ENCODE measurements at regions not wholly inside any gene's neighbourhood (a gene's known extent, or its start where the extent isn't known, plus 50 kb on each side); places are given as distances from the start of the nearest gene placed in this dataset.

DNA sequence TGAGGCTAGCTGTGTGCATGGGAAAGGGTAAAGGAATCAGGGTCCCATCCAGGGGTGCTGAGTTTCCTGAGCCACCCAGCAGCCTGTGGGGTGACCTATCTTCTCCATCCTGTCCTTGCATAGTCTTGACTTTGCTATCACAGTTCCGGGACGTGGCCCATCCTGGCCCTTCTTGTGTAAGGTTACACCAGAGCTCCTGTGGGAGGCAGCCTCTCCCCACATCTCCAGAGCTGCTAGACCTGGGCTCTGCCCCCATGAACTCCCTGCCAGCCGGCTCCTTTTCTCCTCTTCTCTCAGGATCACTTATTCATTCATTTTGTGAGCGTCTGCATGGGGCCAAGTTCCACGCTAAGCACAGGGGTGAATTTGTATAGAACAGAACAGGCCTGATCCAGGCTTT lies 238.9 kb downstream of the TSHZ3 start:
- TF ChIP-seq EP300 (IDR thresholded peaks at IDR 0.05) (no peak), POLR2A (IDR thresholded peaks at IDR 0.05) (no peak)
- TF ChIP-seq, protein P1, sequence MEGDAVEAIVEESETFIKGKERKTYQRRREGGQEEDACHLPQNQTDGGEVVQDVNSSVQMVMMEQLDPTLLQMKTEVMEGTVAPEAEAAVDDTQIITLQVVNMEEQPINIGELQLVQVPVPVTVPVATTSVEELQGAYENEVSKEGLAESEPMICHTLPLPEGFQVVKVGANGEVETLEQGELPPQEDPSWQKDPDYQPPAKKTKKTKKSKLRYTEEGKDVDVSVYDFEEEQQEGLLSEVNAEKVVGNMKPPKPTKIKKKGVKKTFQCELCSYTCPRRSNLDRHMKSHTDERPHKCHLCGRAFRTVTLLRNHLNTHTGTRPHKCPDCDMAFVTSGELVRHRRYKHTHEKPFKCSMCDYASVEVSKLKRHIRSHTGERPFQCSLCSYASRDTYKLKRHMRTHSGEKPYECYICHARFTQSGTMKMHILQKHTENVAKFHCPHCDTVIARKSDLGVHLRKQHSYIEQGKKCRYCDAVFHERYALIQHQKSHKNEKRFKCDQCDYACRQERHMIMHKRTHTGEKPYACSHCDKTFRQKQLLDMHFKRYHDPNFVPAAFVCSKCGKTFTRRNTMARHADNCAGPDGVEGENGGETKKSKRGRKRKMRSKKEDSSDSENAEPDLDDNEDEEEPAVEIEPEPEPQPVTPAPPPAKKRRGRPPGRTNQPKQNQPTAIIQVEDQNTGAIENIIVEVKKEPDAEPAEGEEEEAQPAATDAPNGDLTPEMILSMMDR (IDR thresholded peaks at IDR 0.05), result no peak
- no peak for DNase-seq (ENCODE audit: low spot score in 2 of 2)
- 59 to 62% methylated on average over 5 of the region's 5 CpGs for WGBS, 2 donors
- H3K4me1 ChIP-seq, result no peaks in the 10 kb centered on the region
- H3K4me3 ChIP-seq, result no peak overlapping the region
- H3K27ac ChIP-seq, result no peak overlapping the region
- H3K36me3 ChIP-seq, result no peaks in the 10 kb centered on the region
- no peaks in the 10 kb centered on the region for H3K9me3 ChIP-seq
- H3K27me3 ChIP-seq, result no peaks in the 10 kb centered on the region

DNA sequence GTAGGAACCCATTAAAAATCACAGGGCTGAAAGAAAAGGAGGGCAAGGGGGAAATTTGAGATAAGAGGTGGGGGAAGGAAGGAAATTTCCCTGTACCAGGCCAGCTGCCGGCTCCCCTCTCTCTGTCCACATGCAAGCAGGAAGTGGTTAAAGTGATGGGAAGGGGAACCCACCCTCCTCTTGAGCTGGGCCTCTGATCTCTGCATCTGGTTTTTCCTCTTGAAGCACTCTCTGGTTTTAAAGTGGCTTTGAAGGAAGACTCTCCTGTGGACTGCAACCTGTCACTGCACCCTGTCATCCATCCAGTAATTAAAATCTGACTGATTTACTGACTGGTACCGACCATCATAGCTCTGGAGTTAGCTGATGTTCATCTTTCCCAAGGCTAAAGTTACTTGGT lies 239.6 kb downstream of the TSHZ3 start:
- H3K27me3 ChIP-seq, result no peaks in the 10 kb centered on the region
- H3K27ac ChIP-seq, result no peak overlapping the region
- no peak overlapping the region for H3K4me3 ChIP-seq
- DNase-seq (ENCODE audit: low spot score in 2 of 2), result no peak
- 38 to 51% methylated on average over 2 of the region's 2 CpGs for WGBS, 2 donors
- no peaks in the 10 kb centered on the region for H3K4me1 ChIP-seq
- TF ChIP-seq EP300 (IDR thresholded peaks at IDR 0.05) (no peak), POLR2A (IDR thresholded peaks at IDR 0.05) (no peak)
- TF ChIP-seq, protein P1 (IDR thresholded peaks at IDR 0.05), result no peak
- H3K36me3 ChIP-seq, result no peaks in the 10 kb centered on the region
- H3K9me3 ChIP-seq, result no peaks in the 10 kb centered on the region

DNA sequence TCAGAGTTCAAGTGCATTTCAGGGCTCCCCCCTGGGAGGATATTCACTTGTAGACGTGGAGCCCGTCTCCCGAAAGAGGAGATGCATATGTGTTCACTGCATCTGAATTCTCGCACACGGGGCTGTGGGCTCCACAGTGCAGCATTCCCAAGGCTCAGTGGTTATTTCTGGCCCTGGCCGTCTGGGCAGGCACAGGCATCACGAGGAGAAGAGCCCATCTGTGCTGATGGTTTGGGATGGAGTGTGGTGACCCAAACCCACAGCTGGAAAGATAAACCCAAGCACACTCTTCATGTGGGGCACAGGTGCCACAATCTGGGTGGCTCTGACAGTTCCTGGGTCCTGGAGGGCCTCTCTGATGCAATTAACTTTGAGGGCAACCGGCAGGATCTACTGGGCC lies 242.1 kb downstream of the TSHZ3 start:
- TF ChIP-seq, protein P1 (IDR thresholded peaks at IDR 0.05), result no peak
- TF ChIP-seq EP300 (IDR thresholded peaks at IDR 0.05), result no peak
- TF ChIP-seq POLR2A (IDR thresholded peaks at IDR 0.05), result no peak
- H3K4me3 ChIP-seq, result no peak overlapping the region
- H3K27ac ChIP-seq, result no peak overlapping the region
- H3K9me3 ChIP-seq, result no peaks in the 10 kb centered on the region
- DNase-seq (ENCODE audit: low spot score in 2 of 2), result no peak
- 66 to 80% methylated on average over 8 of the region's 8 CpGs for WGBS, 2 donors
- H3K36me3 ChIP-seq, result no peaks in the 10 kb centered on the region
- H3K27me3 ChIP-seq, result no peaks in the 10 kb centered on the region
- no peaks in the 10 kb centered on the region for H3K4me1 ChIP-seq

DNA sequence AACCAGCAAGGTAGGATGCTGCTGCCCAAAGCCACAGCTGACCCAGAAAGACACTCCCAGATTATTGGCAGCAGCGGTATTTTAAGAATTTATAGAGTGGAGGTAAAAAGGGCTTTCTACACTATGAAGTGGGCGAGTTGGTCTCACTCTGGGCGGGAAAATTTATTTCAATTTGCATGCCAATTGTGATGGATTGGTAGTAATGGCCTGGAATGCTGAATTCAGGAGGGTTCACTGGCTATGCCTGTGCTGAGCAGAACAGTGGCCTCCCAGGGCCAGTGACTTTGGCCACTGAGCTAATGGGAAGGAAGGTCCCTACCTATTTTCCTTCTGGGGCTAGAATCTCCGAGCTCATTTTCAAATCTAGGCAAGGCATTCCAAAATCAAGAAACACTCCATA lies 243.5 kb downstream of the TSHZ3 start:
- TF ChIP-seq POLR2A (IDR thresholded peaks at IDR 0.05), result no peak
- TF ChIP-seq EP300 (IDR thresholded peaks at IDR 0.05), result no peak
- TF ChIP-seq, protein P1 (IDR thresholded peaks at IDR 0.05), result no peak
- H3K27ac ChIP-seq, result no peak overlapping the region
- no peaks in the 10 kb centered on the region for H3K4me1 ChIP-seq
- no peak for DNase-seq (ENCODE audit: low spot score in 2 of 2)
- no peaks in the 10 kb centered on the region for H3K36me3 ChIP-seq
- H3K9me3 ChIP-seq, result no peaks in the 10 kb centered on the region
- H3K27me3 ChIP-seq, result no peaks in the 10 kb centered on the region
- H3K4me3 ChIP-seq, result no peak overlapping the region
- WGBS, 2 donors, result 84 to 85% methylated on average over 4 of the region's 4 CpGs

DNA sequence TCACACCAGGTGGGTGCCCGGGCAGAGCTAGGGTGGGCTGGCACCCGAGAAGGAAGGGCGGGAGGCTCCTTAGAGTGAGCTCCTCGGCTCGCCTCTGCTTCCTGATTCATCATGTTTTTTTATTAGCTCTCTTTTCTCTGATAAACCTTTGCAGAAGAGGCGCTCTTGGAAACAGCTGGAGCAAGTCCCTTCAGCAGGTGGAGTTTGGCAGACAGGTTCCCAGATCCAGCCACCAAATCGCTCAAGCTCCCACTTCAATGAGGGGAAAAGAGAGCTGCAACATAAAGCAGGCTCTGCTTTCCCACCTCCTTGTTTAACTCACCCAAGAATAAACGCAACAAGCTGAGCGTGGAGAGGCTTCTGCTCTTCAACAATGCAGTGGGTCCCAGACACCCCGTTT lies 244.8 kb downstream of the TSHZ3 start:
- 78 to 81% methylated on average over 10 of the region's 10 CpGs for WGBS, 2 donors
- no peak overlapping the region for H3K4me3 ChIP-seq
- H3K4me1 ChIP-seq, result no peaks in the 10 kb centered on the region
- no peak for TF ChIP-seq EP300 (IDR thresholded peaks at IDR 0.05)
- no peaks in the 10 kb centered on the region for H3K27me3 ChIP-seq
- no peak overlapping the region for H3K27ac ChIP-seq
- H3K9me3 ChIP-seq, result no peaks in the 10 kb centered on the region
- no peak for DNase-seq (ENCODE audit: low spot score in 2 of 2)
- no peaks in the 10 kb centered on the region for H3K36me3 ChIP-seq

DNA sequence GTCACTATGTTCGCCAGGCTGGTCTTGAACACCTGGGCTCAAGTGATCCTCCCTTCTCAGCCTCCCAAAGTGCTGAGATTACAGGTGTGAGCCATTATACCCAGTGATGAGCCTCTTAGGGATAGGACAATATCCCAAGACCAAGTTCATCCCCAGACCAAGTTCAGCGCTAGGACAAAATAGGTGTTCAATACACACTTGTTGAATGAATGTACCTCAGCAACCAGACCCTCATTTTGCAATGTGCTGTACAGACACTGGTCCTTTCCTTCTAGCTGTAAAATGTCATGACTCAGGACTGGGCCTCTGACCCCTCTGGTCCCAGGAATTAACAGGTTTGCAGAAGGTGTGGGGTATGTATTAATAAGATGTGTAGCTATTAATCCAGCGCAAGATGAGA lies 246.0 kb downstream of the TSHZ3 start:
- Histone ChIP-seq H3K4me1 (no peaks in the 10 kb centered on the region), H3K27ac (no peak overlapping the region), H3K27me3 (no peaks in the 10 kb centered on the region), H3K36me3 (no peaks in the 10 kb centered on the region), H3K9me3 (no peaks in the 10 kb centered on the region), H3K4me3 (no peak overlapping the region)
- no peak for TF ChIP-seq POLR2A (IDR thresholded peaks at IDR 0.05)
- TF ChIP-seq, protein P1 (IDR thresholded peaks at IDR 0.05), result no peak
- TF ChIP-seq EP300 (IDR thresholded peaks at IDR 0.05), result no peak
- 87 to 100% methylated on average over 3 of the region's 3 CpGs for WGBS, 2 donors
- DNase-seq (ENCODE audit: low spot score in 2 of 2), result no peak

All from tibial nerve (tissue), 4 donors.